ENCODE measurements at regions not wholly inside any gene's neighbourhood (a gene's known extent, or its start where the extent isn't known, plus 50 kb on each side); places are given as distances from the start of the nearest gene placed in this dataset.

DNA sequence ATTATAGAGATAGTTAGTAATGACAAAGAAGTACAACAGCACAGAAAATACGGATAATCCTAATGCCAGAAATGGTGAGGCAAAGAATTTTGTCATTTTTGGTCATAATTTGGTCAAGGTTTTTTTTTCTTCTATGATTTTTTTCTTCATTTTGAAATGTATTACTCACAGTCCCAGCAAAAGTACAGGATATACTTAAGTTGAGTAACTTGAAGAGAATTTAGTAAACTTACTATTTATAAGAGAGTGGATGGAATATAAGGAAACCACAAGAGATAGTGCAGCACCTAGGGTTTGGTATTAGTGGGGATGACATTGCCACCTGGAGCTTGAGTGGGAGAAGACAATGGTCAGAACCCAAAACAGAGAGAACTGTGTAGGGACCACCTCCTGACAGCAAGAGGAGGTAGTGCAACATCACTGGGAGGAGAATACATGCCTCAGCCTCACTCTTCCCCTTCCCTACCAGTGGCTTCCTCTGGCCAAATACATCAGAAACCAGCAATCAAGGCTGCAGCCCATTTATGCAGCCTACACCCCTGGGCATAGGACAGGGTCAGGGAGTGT is 434.5 kb upstream of the TRPC7 start:
- no peak overlapping the region for H3K4me2 ChIP-seq (ENCODE audit: low read length)
- no peaks in the 10 kb centered on the region for H3K9me2 ChIP-seq (ENCODE audit: insufficient read depth, low read length)
- no peaks in the 10 kb centered on the region for H3F3A ChIP-seq (ENCODE audit: insufficient read depth, low read length, poor library complexity, severe bottlenecking)
- no peaks in the 10 kb centered on the region for H3K9me3 ChIP-seq (ENCODE audit: low read length)
- no peak overlapping the region for H3K4me3 ChIP-seq (ENCODE audit: low read length)
- H3K27ac ChIP-seq (ENCODE audit: low read length), result no peak overlapping the region
- no peaks in the 10 kb centered on the region for H3K27me3 ChIP-seq (ENCODE audit: insufficient read depth, low read depth, low read length)
- H4K20me1 ChIP-seq (ENCODE audit: insufficient read depth), result no peaks in the 10 kb centered on the region
- H3K36me3 ChIP-seq (ENCODE audit: insufficient read depth, low read length), result no peaks in the 10 kb centered on the region
- H3K9ac ChIP-seq (ENCODE audit: low read length), result no peak overlapping the region
- H2AFZ ChIP-seq (ENCODE audit: low read depth, low read length), result no peak overlapping the region
- TF ChIP-seq RAD21 (conservative IDR thresholded peaks at IDR 0.05), result no peak
- no peaks in the 10 kb centered on the region for H3K79me2 ChIP-seq (replicated peaks; ENCODE audit: insufficient read depth, low read length)

DNA sequence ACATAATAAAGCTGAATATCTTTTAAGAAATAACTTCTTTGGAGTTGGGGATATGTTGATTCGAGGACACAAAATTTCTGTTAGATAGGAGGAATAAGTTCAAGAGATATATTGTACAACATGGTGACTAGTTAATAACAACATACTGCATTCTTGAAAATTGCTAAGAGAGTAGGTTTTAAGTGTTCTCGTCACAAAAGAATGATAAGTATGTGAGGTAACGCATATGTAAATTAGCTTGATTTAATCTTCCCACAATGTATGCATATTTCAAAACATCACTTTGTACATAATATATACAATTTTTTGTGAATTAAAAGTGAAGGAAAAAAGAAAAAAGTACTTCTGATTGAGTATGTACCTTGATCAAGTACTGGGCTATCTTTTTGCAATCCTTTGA is 428.0 kb upstream of the TRPC7 start:
- Histone ChIP-seq H3K9me3 (ENCODE audit: low read length) (no peaks in the 10 kb centered on the region), H3K79me2 (replicated peaks; ENCODE audit: insufficient read depth, low read length) (no peaks in the 10 kb centered on the region), H3K36me3 (ENCODE audit: insufficient read depth, low read length) (no peaks in the 10 kb centered on the region), H3K9ac (ENCODE audit: low read length) (no peak overlapping the region), H3K4me2 (ENCODE audit: low read length) (no peak overlapping the region), H3K27ac (ENCODE audit: low read length) (no peak overlapping the region), H3F3A (ENCODE audit: insufficient read depth, low read length, poor library complexity, severe bottlenecking) (no peaks in the 10 kb centered on the region), H4K20me1 (ENCODE audit: insufficient read depth) (no peaks in the 10 kb centered on the region), H3K4me3 (ENCODE audit: low read length) (no peak overlapping the region), H3K9me2 (ENCODE audit: insufficient read depth, low read length) (no peaks in the 10 kb centered on the region), H2AFZ (ENCODE audit: low read depth, low read length) (no peak overlapping the region), H3K27me3 (ENCODE audit: insufficient read depth, low read depth, low read length) (no peaks in the 10 kb centered on the region)
- TF ChIP-seq, protein P1, sequence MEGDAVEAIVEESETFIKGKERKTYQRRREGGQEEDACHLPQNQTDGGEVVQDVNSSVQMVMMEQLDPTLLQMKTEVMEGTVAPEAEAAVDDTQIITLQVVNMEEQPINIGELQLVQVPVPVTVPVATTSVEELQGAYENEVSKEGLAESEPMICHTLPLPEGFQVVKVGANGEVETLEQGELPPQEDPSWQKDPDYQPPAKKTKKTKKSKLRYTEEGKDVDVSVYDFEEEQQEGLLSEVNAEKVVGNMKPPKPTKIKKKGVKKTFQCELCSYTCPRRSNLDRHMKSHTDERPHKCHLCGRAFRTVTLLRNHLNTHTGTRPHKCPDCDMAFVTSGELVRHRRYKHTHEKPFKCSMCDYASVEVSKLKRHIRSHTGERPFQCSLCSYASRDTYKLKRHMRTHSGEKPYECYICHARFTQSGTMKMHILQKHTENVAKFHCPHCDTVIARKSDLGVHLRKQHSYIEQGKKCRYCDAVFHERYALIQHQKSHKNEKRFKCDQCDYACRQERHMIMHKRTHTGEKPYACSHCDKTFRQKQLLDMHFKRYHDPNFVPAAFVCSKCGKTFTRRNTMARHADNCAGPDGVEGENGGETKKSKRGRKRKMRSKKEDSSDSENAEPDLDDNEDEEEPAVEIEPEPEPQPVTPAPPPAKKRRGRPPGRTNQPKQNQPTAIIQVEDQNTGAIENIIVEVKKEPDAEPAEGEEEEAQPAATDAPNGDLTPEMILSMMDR (IDR thresholded peaks at IDR 0.05; ENCODE audit: poor library complexity, severe bottlenecking), result no peak
- TF ChIP-seq SMC3 (conservative IDR thresholded peaks at IDR 0.05; ENCODE audit: poor library complexity) (no peak), EZH2 (IDR thresholded peaks at IDR 0.05; ENCODE audit: borderline replicate concordance, insufficient read depth, low read length, poor library complexity, severe bottlenecking) (no peak), TAF1 (IDR thresholded peaks at IDR 0.05; ENCODE audit: low read depth) (no peak), EP300 (conservative IDR thresholded peaks at IDR 0.05; ENCODE audit: poor library complexity, severe bottlenecking) (no peak), RAD21 (conservative IDR thresholded peaks at IDR 0.05) (no peak), MXI1 (conservative IDR thresholded peaks at IDR 0.05; ENCODE audit: poor library complexity, severe bottlenecking) (no peak), POLR2AphosphoS5 (IDR thresholded peaks at IDR 0.05) (no peak)
- TF ChIP-seq, protein P2, sequence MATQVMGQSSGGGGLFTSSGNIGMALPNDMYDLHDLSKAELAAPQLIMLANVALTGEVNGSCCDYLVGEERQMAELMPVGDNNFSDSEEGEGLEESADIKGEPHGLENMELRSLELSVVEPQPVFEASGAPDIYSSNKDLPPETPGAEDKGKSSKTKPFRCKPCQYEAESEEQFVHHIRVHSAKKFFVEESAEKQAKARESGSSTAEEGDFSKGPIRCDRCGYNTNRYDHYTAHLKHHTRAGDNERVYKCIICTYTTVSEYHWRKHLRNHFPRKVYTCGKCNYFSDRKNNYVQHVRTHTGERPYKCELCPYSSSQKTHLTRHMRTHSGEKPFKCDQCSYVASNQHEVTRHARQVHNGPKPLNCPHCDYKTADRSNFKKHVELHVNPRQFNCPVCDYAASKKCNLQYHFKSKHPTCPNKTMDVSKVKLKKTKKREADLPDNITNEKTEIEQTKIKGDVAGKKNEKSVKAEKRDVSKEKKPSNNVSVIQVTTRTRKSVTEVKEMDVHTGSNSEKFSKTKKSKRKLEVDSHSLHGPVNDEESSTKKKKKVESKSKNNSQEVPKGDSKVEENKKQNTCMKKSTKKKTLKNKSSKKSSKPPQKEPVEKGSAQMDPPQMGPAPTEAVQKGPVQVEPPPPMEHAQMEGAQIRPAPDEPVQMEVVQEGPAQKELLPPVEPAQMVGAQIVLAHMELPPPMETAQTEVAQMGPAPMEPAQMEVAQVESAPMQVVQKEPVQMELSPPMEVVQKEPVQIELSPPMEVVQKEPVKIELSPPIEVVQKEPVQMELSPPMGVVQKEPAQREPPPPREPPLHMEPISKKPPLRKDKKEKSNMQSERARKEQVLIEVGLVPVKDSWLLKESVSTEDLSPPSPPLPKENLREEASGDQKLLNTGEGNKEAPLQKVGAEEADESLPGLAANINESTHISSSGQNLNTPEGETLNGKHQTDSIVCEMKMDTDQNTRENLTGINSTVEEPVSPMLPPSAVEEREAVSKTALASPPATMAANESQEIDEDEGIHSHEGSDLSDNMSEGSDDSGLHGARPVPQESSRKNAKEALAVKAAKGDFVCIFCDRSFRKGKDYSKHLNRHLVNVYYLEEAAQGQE (IDR thresholded peaks at IDR 0.05; ENCODE audit: borderline replicate concordance), result no peak

DNA sequence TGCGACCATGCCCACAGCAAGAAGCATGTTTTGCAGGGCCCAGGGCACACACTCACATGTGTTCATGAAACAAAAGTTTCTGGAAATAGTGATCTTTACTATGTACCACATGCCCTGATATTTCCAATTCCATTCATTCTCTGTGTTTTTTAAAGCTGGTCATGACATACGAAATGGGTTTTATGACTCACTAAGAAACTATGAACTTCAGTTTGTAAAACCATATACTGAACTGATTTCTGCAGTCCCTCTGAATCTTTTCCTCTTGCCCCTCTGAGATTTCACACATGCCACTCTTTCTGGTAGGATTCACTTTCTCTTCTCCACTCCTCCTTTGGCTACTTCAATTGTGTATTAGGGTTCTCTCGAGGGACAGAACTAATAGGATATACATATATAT is 416.1 kb upstream of the TRPC7 start:
- Histone ChIP-seq H3K9me3 (ENCODE audit: low read length) (no peaks in the 10 kb centered on the region), H3K4me2 (ENCODE audit: low read length) (no peak overlapping the region), H3K27ac (ENCODE audit: low read length) (no peak overlapping the region), H3K4me3 (ENCODE audit: low read length) (no peak overlapping the region), H3K36me3 (ENCODE audit: insufficient read depth, low read length) (no peaks in the 10 kb centered on the region), H2AFZ (ENCODE audit: low read depth, low read length) (no peak overlapping the region), H3F3A (ENCODE audit: insufficient read depth, low read length, poor library complexity, severe bottlenecking) (no peaks in the 10 kb centered on the region), H4K20me1 (ENCODE audit: insufficient read depth) (no peaks in the 10 kb centered on the region), H3K9ac (ENCODE audit: low read length) (no peak overlapping the region), H3K79me2 (replicated peaks; ENCODE audit: insufficient read depth, low read length) (no peaks in the 10 kb centered on the region), H3K9me2 (ENCODE audit: insufficient read depth, low read length) (no peaks in the 10 kb centered on the region), H3K27me3 (ENCODE audit: insufficient read depth, low read depth, low read length) (no peaks in the 10 kb centered on the region)
- TF ChIP-seq, protein P1 (IDR thresholded peaks at IDR 0.05; ENCODE audit: poor library complexity, severe bottlenecking), result no peak
- TF ChIP-seq SMC3 (conservative IDR thresholded peaks at IDR 0.05; ENCODE audit: poor library complexity) (no peak), MXI1 (conservative IDR thresholded peaks at IDR 0.05; ENCODE audit: poor library complexity, severe bottlenecking) (no peak)
- TF ChIP-seq, protein P2 (IDR thresholded peaks at IDR 0.05; ENCODE audit: borderline replicate concordance), result no peak

Measured in neural cell (in vitro differentiated cells).